ENCODE measurements at regions not wholly inside any gene's neighbourhood (a gene's known extent, or its start where the extent isn't known, plus 50 kb on each side); places are given as distances from the start of the nearest gene placed in this dataset.

GRCh38 chr9:89872426-89872912, 267.7 kb downstream of the GADD45G start:
- TF ChIP-seq CTCF (optimal IDR thresholded peaks at IDR 0.05 in 1 of 3, IDR thresholded peaks at IDR 0.05 in 1 of 3, conservative IDR thresholded peaks at IDR 0.05 in 1 of 3; ENCODE audit: extremely low read depth in 1 of 3, insufficient read depth in 2 of 3, low read length in 3 of 3) (no peak), EZH2 (IDR thresholded peaks at IDR 0.05; ENCODE audit: low read length) (no peak)
- H3K9me1 ChIP-seq (ENCODE audit: control insufficient read depth, extremely low read depth, insufficient read depth, low read length) = no peaks in the 10 kb centered on the region
- no peak overlapping the region for H3K27ac ChIP-seq (ENCODE audit: control insufficient read depth, insufficient read depth, low read length)
- H3K9me3 ChIP-seq (ENCODE audit: control insufficient read depth, low read depth, low read length) = no peaks in the 10 kb centered on the region
- no peaks in the 10 kb centered on the region for H3K79me2 ChIP-seq (ENCODE audit: control insufficient read depth, insufficient read depth, low read length)
- dilution Hi-C loops (cut with MboI; ENCODE audit: extremely low pct_ligation_motif_present, low sequenced_read_pairs) = no loop called here
- no peak overlapping the region for H3K4me2 ChIP-seq (ENCODE audit: control insufficient read depth, extremely low read depth, insufficient read depth, low read depth, low read length)
- peaks cover 4% of the 10 kb centered on the region for H3K27me3 ChIP-seq (ENCODE audit: control insufficient read depth, extremely low read depth, insufficient read depth, low read length)
- no peak for DNase-seq (ENCODE audit: low read depth, low spot score)
- no peaks in the 10 kb centered on the region for H3K4me1 ChIP-seq (ENCODE audit: control insufficient read depth, extremely low read depth, insufficient read depth, low read length)
- no peaks in the 10 kb centered on the region for H3K36me3 ChIP-seq (ENCODE audit: control insufficient read depth in 2 of 2, extremely low read depth in 1 of 2, insufficient read depth in 2 of 2, low read length in 2 of 2)
- no peak overlapping the region for H3K4me3 ChIP-seq (ENCODE audit: control insufficient read depth in 2 of 3, extremely low read depth in 1 of 3, insufficient read depth in 2 of 3, low read depth in 1 of 3, low read length in 3 of 3)
- H2AFZ ChIP-seq (ENCODE audit: control insufficient read depth, low read length) = no peak overlapping the region
- no peaks in the 10 kb centered on the region for H4K20me1 ChIP-seq (ENCODE audit: control insufficient read depth, extremely low read depth, insufficient read depth, low read length)
- FAIRE-seq = no peak
- H3K9ac ChIP-seq (ENCODE audit: control insufficient read depth, extremely low read depth, insufficient read depth, low read length) = no peak overlapping the region

GRCh38 chr9:89872913-89873707, 268.3 kb downstream of the GADD45G start:
- Histone ChIP-seq H3K4me2 (ENCODE audit: control insufficient read depth, extremely low read depth, insufficient read depth, low read depth, low read length) (no peak overlapping the region), H3K9me1 (ENCODE audit: control insufficient read depth, extremely low read depth, insufficient read depth, low read length) (no peaks in the 10 kb centered on the region), H2AFZ (ENCODE audit: control insufficient read depth, low read length) (no peak overlapping the region), H3K27me3 (ENCODE audit: control insufficient read depth, extremely low read depth, insufficient read depth, low read length) (peaks cover 4% of the 10 kb centered on the region), H4K20me1 (ENCODE audit: control insufficient read depth, extremely low read depth, insufficient read depth, low read length) (no peaks in the 10 kb centered on the region), H3K79me2 (ENCODE audit: control insufficient read depth, insufficient read depth, low read length) (no peaks in the 10 kb centered on the region), H3K27ac (ENCODE audit: control insufficient read depth, insufficient read depth, low read length) (no peak overlapping the region), H3K4me1 (ENCODE audit: control insufficient read depth, extremely low read depth, insufficient read depth, low read length) (no peaks in the 10 kb centered on the region), H3K4me3 (ENCODE audit: control insufficient read depth in 2 of 3, extremely low read depth in 1 of 3, insufficient read depth in 2 of 3, low read depth in 1 of 3, low read length in 3 of 3) (no peak overlapping the region), H3K9ac (ENCODE audit: control insufficient read depth, extremely low read depth, insufficient read depth, low read length) (no peak overlapping the region), H3K36me3 (ENCODE audit: control insufficient read depth in 2 of 2, extremely low read depth in 1 of 2, insufficient read depth in 2 of 2, low read length in 2 of 2) (no peaks in the 10 kb centered on the region), H3K9me3 (ENCODE audit: control insufficient read depth, low read depth, low read length) (no peaks in the 10 kb centered on the region)
- TF ChIP-seq CTCF (optimal IDR thresholded peaks at IDR 0.05 in 1 of 3, IDR thresholded peaks at IDR 0.05 in 1 of 3, conservative IDR thresholded peaks at IDR 0.05 in 1 of 3; ENCODE audit: extremely low read depth in 1 of 3, insufficient read depth in 2 of 3, low read length in 3 of 3) = no peak
- no peak for TF ChIP-seq EZH2 (IDR thresholded peaks at IDR 0.05; ENCODE audit: low read length)
- dilution Hi-C loops (cut with MboI; ENCODE audit: extremely low pct_ligation_motif_present, low sequenced_read_pairs) = no loop called here
- FAIRE-seq = no peak
- no peak for DNase-seq (ENCODE audit: low read depth, low spot score)

Measured in keratinocyte (primary cell).